Psoas muscle (tissue), 7 donors: ENCODE measurements at regions not wholly inside any gene's neighbourhood (a gene's known extent, or its start where the extent isn't known, plus 50 kb on each side); places are given as distances from the start of the nearest gene placed in this dataset.

ENCODE experiments used
- ATAC-seq, 4 donors: fragments of 200-7000 bp; cut with Tn5 transposase; one replicate each; pipeline ENCODE4 v1.9.1; 2020; ENCODE audit warnings: moderate library complexity in 3 of 4, mild to moderate bottlenecking in 2 of 4
- DNase-seq, 2 donors: peaks; one replicate each; pipeline ENCODE4 v3.0.0-alpha.2; 2020
- H3K27ac ChIP-seq: fragments of 200-600 bp; one replicate; pipeline ENCODE4 v1.8.0; 2022
- H3K27me3 ChIP-seq, 3 donors: fragments of 200-600 bp in 1 of 3; one replicate each; pipeline versions ENCODE4 v1.6.1 to v1.8.0; 2013 to 2022; ENCODE audit warnings: low read length in 2 of 3, mild to moderate bottlenecking in 2 of 3, moderate library complexity in 1 of 3; ENCODE audit not compliant: insufficient read depth in 3 of 3
- H3K36me3 ChIP-seq, 2 donors: fragments of 200-600 bp in 1 of 2; one replicate each; pipeline versions ENCODE4 v1.6.1 to v1.8.0; 2013 to 2022; ENCODE audit warnings: low read depth in 1 of 2, mild to moderate bottlenecking in 1 of 2, moderate library complexity in 1 of 2; ENCODE audit not compliant: insufficient read depth in 1 of 2
- H3K4me1 ChIP-seq: fragments of 200-600 bp; one replicate; pipeline ENCODE4 v1.8.0; 2022
- H3K4me3 ChIP-seq: fragments of 200-600 bp; one replicate; pipeline ENCODE4 v1.8.0; 2022; ENCODE audit warnings: mild to moderate bottlenecking
- H3K9me3 ChIP-seq: fragments of 200-600 bp; one replicate; pipeline ENCODE4 v1.8.0; 2022
- CTCF ChIP-seq: fragments of 200-600 bp; IDR thresholded peaks from one replicate; pipeline ENCODE4 v1.8.0; 2022; ENCODE audit warnings: antibody characterized with exemption
- WGBS, 3 donors: extraction: QIAGEN DNeasy Blood & Tissue Kit; methylation state at CpG; one replicate each; pipeline versions ENCODE4 v1.1.6 to v1.1.7; 2013; 5-methylcytosine and 5-hydroxymethylcytosine counted together
- intact Hi-C, 2 donors: fragments of 100-400 bp; cut with DNase I; formaldehyde crosslinking; loops; one replicate each; pipeline versions ENCODE4 v1.11.0 to v1.14.2; 2022
- donor health status: healthy with polysubstance abuse.
- donor health status: DM: no; HTN: no; CAD: no; lungs with moderate emphysema.
- donor health status: Bipolar disorder and iron deficiency.
- donor health status: healthy.
- donor health status: DM: yes; HTN: yes; CAD: no.
- donor health status: DM: no; HTN: no; CAD: no.
- donor health status: DM: yes; HTN: yes; CAD: no.

GRCh38 chr2:210818473-210818872, 262.1 kb downstream of the CPS1 start:
- 73 to 75% (median 74%) methylated on average over 3 of the region's 3 CpGs for WGBS, 3 donors
- Histone ChIP-seq H3K4me1 (no peaks in the 10 kb centered on the region), H3K27me3 (no peaks in the 10 kb centered on the region), H3K27ac (no peak overlapping the region), H3K36me3 (no peaks in the 10 kb centered on the region), H3K9me3 (peaks cover 5% of the 10 kb centered on the region), H3K4me3 (no peak overlapping the region)
- DNase-seq (no peak), ATAC-seq (no peak)
- no peak for TF ChIP-seq CTCF
- intact Hi-C loops, result no loop called here

- Histone ChIP-seq H3K36me3 (no peaks in the 10 kb centered on the region), H3K9me3 (peaks cover 8% of the 10 kb centered on the region), H3K27me3 (no peaks in the 10 kb centered on the region), H3K4me1 (no peaks in the 10 kb centered on the region), H3K4me3 (no peak overlapping the region), H3K27ac (no peak overlapping the region)
- intact Hi-C loops, result no loop called here
- no peak for DNase-seq
- TF ChIP-seq CTCF, result no peak
- ATAC-seq, result no peak
These were observed 277.0 kb downstream of the CPS1 start for GRCh38 chr2:210833403-210833802.

GRCh38 chr2:210839034-210839433, 282.6 kb downstream of the CPS1 start:
- ATAC-seq (no peak), DNase-seq (no peak)
- no peaks in the 10 kb centered on the region for H3K9me3 ChIP-seq
- H3K27me3 ChIP-seq, result no peaks in the 10 kb centered on the region
- H3K36me3 ChIP-seq, result no peaks in the 10 kb centered on the region
- no peak for TF ChIP-seq CTCF
- no peak overlapping the region for H3K27ac ChIP-seq
- 79 to 89% (median 80%) methylated on average over 4 of the region's 4 CpGs for WGBS, 3 donors
- H3K4me3 ChIP-seq, result no peak overlapping the region
- no peaks in the 10 kb centered on the region for H3K4me1 ChIP-seq
- intact Hi-C loops, result no loop called here

GRCh38 chr2:210839450-210839849, 283.1 kb downstream of the CPS1 start:
- ATAC-seq, result no peak
- Histone ChIP-seq H3K27me3 (no peaks in the 10 kb centered on the region), H3K4me1 (no peaks in the 10 kb centered on the region), H3K4me3 (no peak overlapping the region), H3K27ac (no peak overlapping the region), H3K36me3 (no peaks in the 10 kb centered on the region), H3K9me3 (no peaks in the 10 kb centered on the region)
- TF ChIP-seq CTCF, result no peak
- DNase-seq, result no peak
- intact Hi-C loops, result no loop called here

GRCh38 chr2:210842896-210843295, 286.5 kb downstream of the CPS1 start:
- WGBS, 3 donors, result 35 to 47% (median 44%) methylated on average over 3 of the region's 3 CpGs
- Histone ChIP-seq H3K4me3 (no peak overlapping the region), H3K36me3 (no peaks in the 10 kb centered on the region), H3K4me1 (no peaks in the 10 kb centered on the region), H3K27me3 (no peaks in the 10 kb centered on the region), H3K27ac (no peak overlapping the region), H3K9me3 (no peaks in the 10 kb centered on the region)
- DNase-seq (no peak), ATAC-seq (no peak)
- intact Hi-C loops, result no loop called here
- no peak for TF ChIP-seq CTCF
